Fibroblast of skin of left biceps (primary cell): ENCODE measurements at regions not wholly inside any gene's neighbourhood (a gene's known extent, or its start where the extent isn't known, plus 50 kb on each side); places are given as distances from the start of the nearest gene placed in this dataset.
"Not testable (repeated sequence)": the region's sequence is repeated elsewhere in the genome, so short reads cannot be mapped to it uniquely, and the experiment has no call there.

Source experiments
- DNase-seq, 2 experiments: peaks; one replicate each; pipeline ENCODE4 v3.0.0-alpha.2; 2013; ENCODE audit warnings: low read depth in 2 of 2

GRCh38 chr15:62218841-62219240 lies 53.8 kb upstream of the C2CD4B start:
- DNase-seq: no peak

DNA sequence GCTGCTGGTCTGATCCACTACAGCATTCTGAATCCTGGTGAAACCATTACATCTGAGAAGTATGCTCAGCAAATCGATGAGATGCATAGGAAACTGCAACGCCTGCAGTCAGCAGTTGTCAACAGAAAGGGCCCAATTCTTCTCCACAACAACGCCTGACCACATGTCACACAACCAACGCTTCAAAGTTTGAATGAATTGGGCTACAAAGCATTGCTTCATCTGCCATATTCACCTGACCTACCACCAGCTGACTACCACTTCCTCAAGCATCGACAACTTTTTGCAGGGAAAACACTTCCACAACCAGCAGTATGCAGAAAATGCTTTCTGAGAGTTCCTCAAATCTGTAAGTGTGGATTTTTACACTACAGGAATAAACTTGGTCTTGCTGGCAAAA lies 54.7 kb upstream of the C2CD4B start:
- DNase-seq: no peak

GRCh38 chr15:62223020-62223419 lies 57.9 kb upstream of the C2CD4B start:
- no peak for DNase-seq

- DNase-seq: no peak
Observed at GRCh38 chr15:62228604-62229003, 63.5 kb upstream of the C2CD4B start.

GRCh38 chr15:62231856-62232255 lies 66.8 kb upstream of the C2CD4B start:
- no peak for DNase-seq

DNA sequence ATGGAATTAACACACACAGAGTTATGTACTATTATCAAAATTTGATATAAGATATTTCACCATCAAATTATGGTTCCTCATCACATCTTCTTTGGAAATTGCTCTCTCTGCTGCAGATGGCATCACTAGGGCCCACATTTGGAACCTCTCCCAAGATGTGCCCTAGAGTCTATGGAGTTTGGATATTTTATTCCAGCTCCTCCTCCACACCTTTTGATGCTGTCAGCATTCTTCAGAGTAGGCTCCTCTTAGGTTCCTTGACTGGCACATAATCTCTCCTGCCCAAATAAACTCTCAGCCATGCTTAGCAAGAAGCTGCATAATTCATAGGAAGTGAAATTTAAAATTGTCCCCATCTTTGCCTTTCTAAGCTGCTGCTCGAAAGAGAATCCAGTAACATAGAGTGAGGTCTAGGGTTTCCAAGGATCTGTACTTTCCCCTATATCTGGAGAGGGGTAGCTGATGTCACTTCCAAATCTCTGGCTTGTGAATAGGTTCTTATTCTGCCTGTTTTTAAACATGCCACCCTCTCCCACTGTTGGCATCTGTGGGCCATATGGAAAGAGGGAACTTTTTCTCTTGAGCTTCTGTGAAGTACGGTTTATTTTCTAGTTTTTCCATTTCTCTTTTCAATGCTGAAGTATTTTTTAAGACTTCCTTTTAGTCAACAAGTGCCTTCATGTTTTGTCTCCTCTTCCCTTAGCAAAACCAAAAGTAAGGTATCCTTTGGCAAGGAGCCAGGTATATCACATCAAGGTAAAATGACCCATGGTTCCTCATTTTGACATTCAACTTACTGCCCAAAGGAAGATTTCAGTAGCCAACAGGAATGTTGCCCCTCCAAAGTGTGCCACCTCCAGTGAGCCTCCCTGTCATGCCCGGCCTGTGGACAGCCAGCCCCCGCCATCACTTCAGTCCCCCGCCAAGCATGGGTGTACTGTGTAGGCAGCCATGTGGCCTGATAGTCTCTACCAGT lies 75.3 kb upstream of the C2CD4B start:
- no peak for DNase-seq

GRCh38 chr15:62241135-62241770 lies 76.2 kb upstream of the C2CD4B start:
- no peak for DNase-seq

GRCh38 chr15:62242999-62243398 lies 77.9 kb upstream of the C2CD4B start:
- DNase-seq: no peak

GRCh38 chr15:62244762-62245161 lies 79.7 kb upstream of the C2CD4B start:
- DNase-seq: no peak

- DNase-seq: no peak
Observed at GRCh38 chr15:62248277-62248984, 83.3 kb upstream of the C2CD4B start.

- DNase-seq: no peak
Observed at GRCh38 chr15:62249501-62249900, 84.4 kb upstream of the C2CD4B start.

DNA sequence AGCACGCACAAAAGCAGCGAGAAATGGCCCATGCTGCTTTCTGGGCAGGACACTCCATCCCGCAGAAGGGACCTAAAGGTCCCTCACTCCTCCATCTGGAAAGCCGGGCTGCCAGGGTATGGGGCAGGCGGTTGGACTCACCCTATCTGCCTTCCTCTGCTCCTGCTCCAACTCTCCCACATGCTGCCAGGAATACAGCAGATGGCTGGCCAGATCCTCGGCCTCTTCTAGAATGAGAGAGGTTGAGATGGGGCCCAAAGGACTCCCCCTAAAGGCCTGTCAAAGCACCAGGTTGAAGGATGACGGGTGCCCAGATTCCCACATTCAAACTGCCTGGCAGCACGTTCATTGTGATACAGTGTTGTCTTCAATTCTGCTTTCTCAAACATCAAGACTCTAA lies 85.1 kb upstream of the C2CD4B start:
- DNase-seq: no peak

- DNase-seq: no peak
Observed at GRCh38 chr15:62250978-62251377, 85.9 kb upstream of the C2CD4B start.

GRCh38 chr15:62253294-62253693 lies 88.2 kb upstream of the C2CD4B start:
- DNase-seq: no peak

DNA sequence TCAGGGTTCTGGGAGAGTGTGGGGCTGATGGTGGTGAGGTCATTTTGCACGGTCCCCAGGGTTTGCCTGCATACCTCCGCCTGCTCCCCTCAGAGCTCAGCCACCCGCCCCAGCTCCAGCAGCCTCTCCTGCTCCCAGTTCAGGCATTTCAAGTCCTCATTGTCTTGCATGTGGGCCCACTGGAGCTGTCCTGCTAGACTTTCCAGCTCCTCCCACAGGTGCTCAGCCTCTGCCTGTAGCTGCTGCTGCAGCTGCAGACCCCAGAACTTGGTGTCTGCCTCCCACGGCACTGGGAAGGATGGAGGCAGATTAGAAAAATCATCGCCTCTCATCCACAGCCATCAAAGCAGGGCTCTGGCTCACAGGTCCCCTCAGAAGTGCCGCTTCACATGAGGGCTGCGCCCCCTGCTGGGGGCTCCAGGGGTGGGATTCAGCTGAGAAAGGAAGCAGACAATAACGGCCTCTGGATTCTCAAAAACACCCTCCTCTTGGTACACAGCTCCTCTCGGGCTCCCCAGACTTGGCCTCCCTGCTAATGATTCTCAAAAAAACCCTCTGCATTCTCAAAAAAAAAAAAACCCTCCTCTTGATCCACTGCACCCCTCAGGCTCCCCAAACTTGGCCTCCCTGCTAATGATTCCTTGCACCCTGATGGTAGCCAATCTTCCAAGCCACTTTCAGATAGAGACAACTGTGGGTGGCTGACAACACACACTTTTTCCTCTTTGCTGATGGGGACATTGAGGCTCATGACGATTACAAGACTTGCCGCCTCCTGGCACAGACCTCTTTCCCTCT lies 89.3 kb upstream of the C2CD4B start:
- DNase-seq: peak; percentile 7 to 13

GRCh38 chr15:62256430-62256829 lies 91.3 kb upstream of the C2CD4B start:
- not testable (repeated sequence) for DNase-seq

- no peak for DNase-seq
Observed at GRCh38 chr15:62257996-62258521, 93.0 kb upstream of the C2CD4B start.

DNA sequence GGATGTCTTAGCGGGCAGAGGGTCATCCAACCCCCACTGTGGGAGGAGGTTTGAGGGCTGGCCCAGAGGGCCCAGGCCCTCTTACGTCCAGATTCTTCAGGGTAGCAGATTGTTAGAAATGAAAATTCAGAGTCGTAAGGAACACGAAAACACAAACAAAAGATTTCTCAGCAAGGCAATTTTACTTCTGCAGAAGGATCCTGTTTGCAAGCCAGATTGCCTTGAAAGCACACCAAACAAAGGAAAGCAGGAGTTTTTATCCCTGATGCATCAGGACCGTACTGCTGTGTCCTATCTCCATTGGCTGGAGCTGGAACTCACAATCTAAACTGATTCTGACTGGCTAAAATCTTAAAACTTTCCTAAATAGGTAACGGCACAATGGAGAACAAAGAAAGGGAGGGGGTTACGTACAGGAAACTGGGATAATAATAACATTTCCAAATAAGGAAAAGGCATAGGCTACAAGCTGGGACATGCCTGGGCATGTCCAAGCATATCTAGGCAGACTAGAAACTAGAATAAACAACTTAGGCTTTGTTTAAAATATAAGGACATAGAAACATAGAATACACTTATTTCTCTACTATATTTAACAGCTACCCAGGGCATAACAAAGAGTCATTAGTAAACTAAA lies 97.3 kb upstream of the C2CD4B start:
- no peak for DNase-seq

DNA sequence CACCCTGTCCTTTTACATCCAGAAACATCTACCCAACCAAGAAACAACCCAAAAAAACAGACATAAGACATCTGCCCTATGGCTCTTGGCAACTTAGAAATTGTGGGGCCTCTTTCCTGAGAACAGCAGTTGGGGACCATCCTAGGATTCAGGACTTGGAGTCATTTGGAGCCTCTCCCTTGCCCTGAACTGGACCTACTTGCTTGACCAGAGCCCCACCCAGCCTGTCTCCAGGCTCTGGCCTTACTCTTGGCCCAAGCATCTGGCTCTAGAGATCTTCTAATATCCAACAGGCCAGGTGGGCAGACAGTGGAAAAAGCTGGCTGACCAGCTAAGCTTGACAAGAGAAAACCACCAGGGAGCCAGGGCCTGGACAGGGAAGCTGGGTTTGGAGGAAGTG lies 99.1 kb upstream of the C2CD4B start:
- no peak for DNase-seq

GRCh38 chr15:62269504-62269903 lies 104.4 kb upstream of the C2CD4B start:
- no peak for DNase-seq
